Fibroblast of the aortic adventitia (primary cell): ENCODE measurements at regions not wholly inside any gene's neighbourhood (a gene's known extent, or its start where the extent isn't known, plus 50 kb on each side); places are given as distances from the start of the nearest gene placed in this dataset.

ENCODE experiments used
- DNase-seq: peaks from one replicate; pipeline ENCODE4 v3.0.0-alpha.2; 2010; ENCODE audit warnings: low read depth
- H3K4me3 ChIP-seq: 2 replicates; pipeline ENCODE4 v1.5.1; 2011; ENCODE audit warnings: low read depth, mild to moderate bottlenecking, control low read depth, low read length, moderate library complexity
- TF ChIP-seq, protein P1 (sequence below): IDR thresholded peaks from 2 replicates; pipeline ENCODE4 v1.5.1; 2011; ENCODE audit warnings: mild to moderate bottlenecking, low read length, control low read depth, inconsistent platforms; ENCODE audit not compliant: insufficient read depth

DNA sequence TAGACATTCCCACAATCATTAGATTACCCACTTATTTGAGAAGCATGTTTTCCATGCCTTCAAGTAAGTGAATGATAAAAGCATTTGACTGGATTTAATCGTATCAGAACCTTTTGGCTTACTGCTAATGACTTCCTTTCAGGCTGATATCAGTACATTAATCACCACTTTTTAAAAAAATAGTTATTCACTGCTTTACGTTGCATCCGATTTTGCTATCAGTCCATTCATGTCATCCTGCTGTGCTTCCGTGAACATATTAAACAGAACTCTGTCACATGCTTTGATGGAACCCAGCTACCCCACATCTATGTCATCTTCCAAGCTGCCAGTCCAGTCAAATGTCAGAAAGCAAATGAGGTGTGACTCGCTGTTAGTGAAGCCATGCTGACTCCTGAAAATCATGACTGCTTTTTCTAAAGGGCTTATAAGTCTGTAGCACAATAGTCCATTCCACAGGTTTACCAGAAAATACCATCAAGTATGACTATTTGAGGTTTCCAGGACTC, 440.9 kb downstream of the IRS2 start:
- TF ChIP-seq, protein P1, sequence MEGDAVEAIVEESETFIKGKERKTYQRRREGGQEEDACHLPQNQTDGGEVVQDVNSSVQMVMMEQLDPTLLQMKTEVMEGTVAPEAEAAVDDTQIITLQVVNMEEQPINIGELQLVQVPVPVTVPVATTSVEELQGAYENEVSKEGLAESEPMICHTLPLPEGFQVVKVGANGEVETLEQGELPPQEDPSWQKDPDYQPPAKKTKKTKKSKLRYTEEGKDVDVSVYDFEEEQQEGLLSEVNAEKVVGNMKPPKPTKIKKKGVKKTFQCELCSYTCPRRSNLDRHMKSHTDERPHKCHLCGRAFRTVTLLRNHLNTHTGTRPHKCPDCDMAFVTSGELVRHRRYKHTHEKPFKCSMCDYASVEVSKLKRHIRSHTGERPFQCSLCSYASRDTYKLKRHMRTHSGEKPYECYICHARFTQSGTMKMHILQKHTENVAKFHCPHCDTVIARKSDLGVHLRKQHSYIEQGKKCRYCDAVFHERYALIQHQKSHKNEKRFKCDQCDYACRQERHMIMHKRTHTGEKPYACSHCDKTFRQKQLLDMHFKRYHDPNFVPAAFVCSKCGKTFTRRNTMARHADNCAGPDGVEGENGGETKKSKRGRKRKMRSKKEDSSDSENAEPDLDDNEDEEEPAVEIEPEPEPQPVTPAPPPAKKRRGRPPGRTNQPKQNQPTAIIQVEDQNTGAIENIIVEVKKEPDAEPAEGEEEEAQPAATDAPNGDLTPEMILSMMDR = no peak
- DNase-seq = peak; percentile 1
- no peak overlapping the region for H3K4me3 ChIP-seq

DNA sequence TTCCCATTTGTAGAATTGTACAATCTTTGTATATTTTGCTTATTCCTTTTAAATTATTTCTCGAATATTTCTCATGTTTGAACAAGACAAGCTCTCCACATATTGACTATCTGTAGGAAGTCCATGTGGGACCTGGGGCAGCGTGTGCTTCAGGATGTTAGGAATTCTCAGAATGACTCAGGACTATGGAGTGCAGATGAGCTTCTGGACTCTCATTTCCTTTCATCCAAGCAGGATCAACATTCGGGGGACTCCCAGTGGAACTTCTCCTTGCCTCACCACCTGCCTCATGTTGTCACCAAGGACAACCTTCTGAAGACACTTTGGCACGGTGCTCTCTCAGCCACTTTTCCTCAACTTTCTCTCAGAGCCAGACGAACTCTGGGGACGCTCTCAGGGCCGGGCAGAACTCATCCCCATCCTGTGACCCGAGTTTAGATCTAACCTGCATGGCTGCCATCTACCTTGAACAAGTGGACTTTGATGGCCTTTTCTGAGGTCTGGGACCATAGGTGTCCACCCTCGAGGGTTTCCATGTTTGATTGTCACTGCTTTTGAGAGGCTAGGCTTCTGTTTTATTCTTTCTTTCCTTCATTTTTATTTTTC, 441.7 kb downstream of the IRS2 start:
- DNase-seq = peak; percentile 4
- TF ChIP-seq, protein P1 = no peak
- no peak overlapping the region for H3K4me3 ChIP-seq

DNA sequence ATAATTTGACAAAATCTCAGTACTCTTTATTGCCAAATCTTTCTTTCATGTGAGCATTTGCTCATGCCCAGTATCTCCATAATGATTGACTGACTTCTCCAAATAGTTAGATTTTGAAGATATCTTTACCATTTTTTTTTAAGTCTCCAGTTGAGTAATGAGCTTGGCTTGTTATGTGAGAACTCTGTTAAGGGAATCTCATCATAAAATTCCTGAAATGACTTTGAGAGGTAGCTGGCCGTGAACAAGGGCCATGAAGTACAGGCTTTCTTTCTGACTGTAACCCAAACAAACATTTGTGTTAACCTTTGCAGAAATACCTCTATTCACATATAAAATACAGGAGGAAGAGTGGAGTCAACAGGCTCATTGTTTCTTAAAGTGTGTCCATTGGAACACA, 449.7 kb downstream of the IRS2 start:
- TF ChIP-seq, protein P1 = no peak
- peak; percentile 27 for DNase-seq
- H3K4me3 ChIP-seq = no peak overlapping the region

DNA sequence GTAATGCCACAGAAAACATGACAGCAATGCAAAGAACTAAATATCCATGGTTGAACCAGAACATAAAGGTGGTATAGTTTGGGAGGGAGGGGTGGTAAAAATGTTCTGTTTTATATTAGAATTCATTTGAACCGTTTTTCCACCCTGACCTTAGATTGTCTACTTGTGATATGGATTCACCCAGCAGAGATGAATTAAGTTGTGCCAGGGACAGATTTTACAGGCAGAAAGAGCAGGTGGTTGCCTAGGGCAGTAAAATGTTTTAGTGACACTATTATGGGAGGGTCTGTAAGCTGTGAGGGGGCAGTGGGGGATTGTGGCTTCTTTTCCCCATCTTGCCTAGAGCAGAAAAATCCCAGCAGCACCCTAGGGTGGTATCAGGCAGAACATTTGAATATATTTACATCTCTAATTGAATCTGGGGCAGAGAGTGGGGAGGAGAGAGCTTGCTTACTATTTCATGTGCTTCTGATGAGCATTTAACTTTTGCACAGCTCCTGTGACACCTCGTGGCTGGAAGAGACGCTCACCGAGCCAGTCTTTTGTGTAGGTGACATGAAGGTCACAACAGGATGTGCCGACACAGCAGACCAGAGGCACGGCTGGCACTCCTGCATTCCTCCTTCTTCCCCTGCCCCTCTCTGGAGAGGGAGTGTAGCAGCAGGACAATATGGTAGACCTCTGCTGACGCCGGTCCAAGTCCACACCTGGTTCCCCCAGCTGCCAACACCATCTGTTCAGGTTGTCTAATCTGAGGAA, 452.3 kb downstream of the IRS2 start:
- DNase-seq = no peak
- TF ChIP-seq, protein P1 = no peak
- no peak overlapping the region for H3K4me3 ChIP-seq

DNA sequence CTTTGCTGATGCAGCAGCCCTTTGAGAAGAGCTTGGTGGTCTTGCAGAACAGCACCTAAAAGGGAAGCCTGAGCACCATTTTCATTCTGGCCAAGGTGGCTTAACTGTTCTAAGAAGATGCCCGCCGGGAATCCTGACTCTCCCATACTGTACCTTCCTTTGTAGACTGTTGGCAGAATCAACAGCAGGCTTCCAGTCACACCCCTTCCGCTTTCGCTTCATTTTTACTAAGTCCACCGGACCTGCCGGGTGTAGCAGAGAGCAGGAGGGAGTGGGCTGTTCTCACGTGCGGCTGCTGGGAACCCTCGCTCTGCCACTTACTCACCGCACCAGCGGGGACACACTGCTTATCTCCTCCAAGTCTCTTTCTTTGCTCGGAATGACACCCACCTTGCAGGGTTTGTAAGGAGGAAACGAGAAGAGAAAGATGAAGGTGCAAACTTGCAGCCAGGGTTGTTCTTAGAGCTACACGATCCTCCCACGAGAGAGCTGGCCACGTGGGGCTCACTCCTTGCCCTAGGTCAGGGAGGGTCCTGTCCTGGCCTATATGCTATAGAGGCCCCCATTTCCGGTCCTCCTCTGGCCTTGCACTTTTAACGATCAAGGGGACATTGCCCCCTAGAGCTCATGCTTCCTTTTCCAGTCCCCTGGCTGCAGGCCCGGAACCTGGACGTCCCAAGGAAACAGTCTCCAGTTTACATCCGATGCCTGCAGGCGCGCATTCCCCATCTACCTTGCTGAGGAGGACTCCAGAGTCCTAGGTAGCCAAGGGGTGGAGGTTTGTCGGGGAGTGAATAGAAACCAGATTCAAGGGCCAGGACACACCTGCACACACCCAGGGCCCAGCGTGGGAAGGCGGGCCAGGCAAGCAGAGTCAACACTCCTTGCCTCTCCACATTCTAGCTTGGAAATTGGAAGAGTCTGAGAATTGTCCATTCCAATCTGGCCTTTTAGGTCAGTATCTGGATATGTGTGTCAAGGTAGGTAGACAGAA, 453.6 kb downstream of the IRS2 start:
- TF ChIP-seq, protein P1 = no peak
- H3K4me3 ChIP-seq = no peak overlapping the region
- no peak for DNase-seq

DNA sequence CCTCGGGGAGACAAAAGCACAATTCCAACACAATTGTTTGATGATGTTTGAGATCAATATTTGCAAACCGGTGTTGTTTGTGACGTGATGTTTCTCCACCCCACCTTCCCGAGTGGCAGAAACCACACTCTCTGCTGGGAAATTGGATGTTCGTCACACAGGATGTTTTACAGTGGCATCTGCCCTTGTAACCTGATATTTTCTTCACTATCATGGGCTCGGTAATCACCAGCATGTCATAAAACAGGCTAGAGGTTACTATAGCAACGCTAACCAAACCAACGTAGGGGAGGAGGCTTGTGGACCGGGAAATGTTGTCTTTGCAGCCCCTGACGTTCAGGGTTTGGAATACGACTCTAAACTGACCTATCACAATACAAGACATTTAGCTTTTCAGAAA, 454.5 kb downstream of the IRS2 start:
- DNase-seq = peak; percentile 2
- no peak overlapping the region for H3K4me3 ChIP-seq
- TF ChIP-seq, protein P1 = no peak
